Stomach (tissue), 4 donors: ENCODE measurements at regions not wholly inside any gene's neighbourhood (a gene's known extent, or its start where the extent isn't known, plus 50 kb on each side); places are given as distances from the start of the nearest gene placed in this dataset.

Experiments used
- CTCF ChIP-seq, 7 experiments: fragments of 450-650 bp in 4 of 7; fragments of 200-600 bp in 3 of 7; sonication (generic) in 3 of 7; IDR thresholded peaks; one replicate each; pipeline ENCODE4 v1.5.1; 2016 to 2019; ENCODE audit warnings: antibody characterized with exemption in 7 of 7, control low read depth in 2 of 7, mild to moderate bottlenecking in 1 of 7
- POLR2AphosphoS5 ChIP-seq, 3 donors: sonication (generic); formaldehyde crosslinking; IDR thresholded peaks; one replicate each; pipeline ENCODE4 v1.6.1; 2016; ENCODE audit warnings: antibody characterized with exemption in 3 of 3

DNA sequence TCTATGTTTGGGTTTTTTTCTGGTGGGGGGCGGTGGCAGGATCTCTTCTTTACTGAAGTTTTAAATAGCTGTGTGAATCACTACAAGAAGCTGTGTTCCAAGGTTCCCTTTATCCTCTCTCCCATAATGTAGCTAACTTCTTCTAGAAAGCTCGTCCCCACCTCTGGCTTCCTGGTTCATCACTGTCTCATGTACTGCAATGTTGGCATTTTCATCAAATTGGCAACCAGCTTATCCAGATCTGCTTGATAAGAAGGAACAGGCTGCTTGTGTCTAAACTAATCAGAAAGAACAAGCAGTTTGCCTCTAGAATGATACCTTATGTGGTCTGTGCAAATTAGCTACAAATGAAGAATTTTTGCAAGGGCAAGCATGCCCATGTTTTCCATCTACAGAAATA is 130.8 kb downstream of the WT1 start:
- TF ChIP-seq POLR2AphosphoS5 (IDR thresholded peaks at IDR 0.05) (no peak), CTCF (IDR thresholded peaks at IDR 0.05) (no peak)
